GM12878 (cell line): ENCODE measurements at regions not wholly inside any gene's neighbourhood (a gene's known extent, or its start where the extent isn't known, plus 50 kb on each side); places are given as distances from the start of the nearest gene placed in this dataset.

Experiments used
- ATAC-seq: fragments of 200-7000 bp; cut with Tn5 transposase; 3 replicates; pipeline ENCODE4 v1.9.1; 2020; ENCODE audit warnings: mild to moderate bottlenecking, moderate library complexity
- BruUV-seq: library from RNA; stranded (reverse); fragments of 400-500 nt; replicated peaks from 2 replicates; lab custom pipeline; 2021; lab: Mats Ljungman, UMichigan
- CTCF ChIA-PET: fragments of 300-600 bp; sonication (Branson Sonifier 250); formaldehyde crosslinking; extraction: SDS; loops from one replicate; lab custom pipeline; 2021; ENCODE audit warnings: inconsistent platforms; lab: Yijun Ruan, JAX
- POLR2A ChIA-PET: fragments of 350-600 bp; formaldehyde crosslinking; extraction: SDS; loops from one replicate; lab custom pipeline; 2021; ENCODE audit warnings: inconsistent platforms; lab: Charles Lee
- RAD21 ChIA-PET: fragments of 300-600 bp; sonication (Branson Sonifier 250); formaldehyde crosslinking; loops from one replicate; lab custom pipeline; 2023; ENCODE audit warnings: antibody characterized with exemption; ENCODE audit not compliant: unreplicated experiment; lab: Charles Lee
- SMC1A ChIA-PET: fragments of 300-600 bp; sonication (Branson Sonifier 250); formaldehyde crosslinking; loops from one replicate; lab custom pipeline; 2023; ENCODE audit not compliant: unreplicated experiment, uncharacterized antibody; lab: Charles Lee
- DNase-seq: peaks from one replicate; pipeline ENCODE4 v3.0.0-alpha.2; 2011; ENCODE audit warnings: low read depth, low spot score
- FAIRE-seq: peaks from 3 replicates; lab custom pipeline; 2011; peaks lifted over from hg19 to GRCh38; lab: Jason Lieb, UNC
- H2AFZ ChIP-seq: 2 replicates; pipeline ENCODE4 v1.6.0; 2011; ENCODE audit warnings: low read depth, low read length, control low read depth; ENCODE audit not compliant: control insufficient read depth
- H3K27ac ChIP-seq: 2 replicates; pipeline ENCODE4 v1.5.1; 2011; ENCODE audit warnings: control low read depth; ENCODE audit not compliant: control insufficient read depth, insufficient read depth
- H3K27me3 ChIP-seq, 2 experiments: replicated peaks in 1 of 2; 2 replicates each; pipeline versions ENCODE4 v1.6.0 to v1.6.1; 2011; ENCODE audit warnings: low read length in 1 of 2; ENCODE audit not compliant: control insufficient read depth in 2 of 2, insufficient read depth in 2 of 2
- H3K36me3 ChIP-seq, 2 experiments: 2 replicates each; pipeline ENCODE4 v1.5.1; 2011; ENCODE audit warnings: low read length in 1 of 2; ENCODE audit not compliant: control insufficient read depth in 2 of 2, insufficient read depth in 2 of 2
- H3K4me1 ChIP-seq: 2 replicates; pipeline ENCODE4 v1.6.1; 2011; ENCODE audit warnings: mild to moderate bottlenecking, low read length, moderate library complexity, mixed read lengths; ENCODE audit not compliant: control insufficient read depth, insufficient read depth
- H3K4me2 ChIP-seq: 2 replicates; pipeline ENCODE4 v1.6.0; 2011; ENCODE audit warnings: control low read depth; ENCODE audit not compliant: control insufficient read depth, insufficient read depth
- H3K4me3 ChIP-seq: fragments of 200-600 bp; sonication (generic); 2 replicates; pipeline ENCODE4 v1.5.1; 2016
- H3K79me2 ChIP-seq: 2 replicates; pipeline ENCODE4 v1.6.0; 2011; ENCODE audit warnings: low read length; ENCODE audit not compliant: control insufficient read depth, insufficient read depth
- H3K9ac ChIP-seq: 2 replicates; pipeline ENCODE4 v1.8.0; 2011; ENCODE audit warnings: low read length, control low read depth, mixed read lengths; ENCODE audit not compliant: control insufficient read depth, insufficient read depth
- H3K9me3 ChIP-seq: replicated peaks from 3 replicates; pipeline ENCODE4 v1.5.1; 2011; ENCODE audit warnings: mild to moderate bottlenecking, low read length; ENCODE audit not compliant: control insufficient read depth, insufficient read depth
- H4K20me1 ChIP-seq: 2 replicates; pipeline ENCODE4 v1.6.0; 2011; ENCODE audit not compliant: control insufficient read depth, insufficient read depth
- HDAC6 ChIP-seq: fragments of 200-600 bp; sonication (generic); IDR thresholded peaks from one replicate; pipeline ENCODE4 v1.8.0; 2017; ENCODE audit warnings: antibody characterized with exemption; ENCODE audit not compliant: unreplicated experiment
- IKZF2 ChIP-seq, 2 experiments: fragments of 450-650 bp; IDR thresholded peaks; 2 replicates each; pipeline ENCODE4 v1.6.1; 2017; ENCODE audit warnings: mild to moderate bottlenecking in 2 of 2, moderate library complexity in 2 of 2
- MLLT1 ChIP-seq: fragments of 450-650 bp; IDR thresholded peaks from 2 replicates; pipeline ENCODE4 v1.6.1; 2016; ENCODE audit warnings: mild to moderate bottlenecking
- POLR2A ChIP-seq: IDR thresholded peaks from 2 replicates; pipeline ENCODE4 v1.6.1; 2011; ENCODE audit warnings: low read depth, mild to moderate bottlenecking, low read length
- POLR2AphosphoS5 ChIP-seq: IDR thresholded peaks from 2 replicates; pipeline ENCODE4 v1.6.1; 2011; ENCODE audit warnings: mild to moderate bottlenecking, low read length, inconsistent platforms
- PRDM15 ChIP-seq: fragments of 450-650 bp; formaldehyde crosslinking; IDR thresholded peaks from 2 replicates; pipeline ENCODE4 v1.4.0; 2020; ENCODE audit warnings: mild to moderate bottlenecking, moderate library complexity
- SUZ12 ChIP-seq: fragments of 200-600 bp; sonication (generic); IDR thresholded peaks from one replicate; pipeline ENCODE4 v1.6.1; 2018; ENCODE audit warnings: antibody characterized with exemption, mild to moderate bottlenecking; ENCODE audit not compliant: unreplicated experiment
- TBL1XR1 ChIP-seq: IDR thresholded peaks from 2 replicates; pipeline ENCODE4 v1.6.1; 2012; ENCODE audit warnings: low read depth, low read length, improper control_type of control experiment
- WRNIP1 ChIP-seq: IDR thresholded peaks from 2 replicates; pipeline ENCODE4 v1.6.1; 2011; ENCODE audit warnings: low read depth, low read length, improper control_type of control experiment, borderline replicate concordance
- YBX1 ChIP-seq: fragments of 450-650 bp; IDR thresholded peaks from 2 replicates; pipeline ENCODE4 v1.6.1; 2016; ENCODE audit warnings: antibody characterized with exemption
- ZNF384 ChIP-seq: IDR thresholded peaks from 2 replicates; pipeline ENCODE4 v1.6.1; 2012; ENCODE audit warnings: low read depth, mild to moderate bottlenecking, low read length, improper control_type of control experiment, borderline replicate concordance
- WGBS: methylation state at CpG from one replicate; pipeline ENCODE4 v1.1.6; 2016; ENCODE audit warnings: low lambda C conversion rate; ENCODE audit not compliant: insufficient replicate concordance, insufficient coverage; ENCODE audit errors: missing lambda C conversion rate; 5-methylcytosine and 5-hydroxymethylcytosine counted together
- in situ Hi-C: fragments of 300-500 bp; cut with MboI; formaldehyde crosslinking; loops from 9 replicates; pipeline ENCODE4 v1.14.3; 2018; ENCODE audit warnings: mixed read lengths
- intact Hi-C: fragments of 100-400 bp; cut with micrococcal nuclease; formaldehyde crosslinking; loops from one replicate; pipeline ENCODE4 v1.14.2; 2022; ENCODE audit not compliant: unreplicated experiment
- TF ChIP-seq, protein P1 (sequence below): fragments of 450-650 bp; conservative IDR thresholded peaks from 2 replicates; pipeline ENCODE4 v1.6.1; 2017; ENCODE audit warnings: mild to moderate bottlenecking, moderate library complexity

- H3K4me3 ChIP-seq = no peak overlapping the region
- no peak for FAIRE-seq
- no peak for TF ChIP-seq HDAC6
- TF ChIP-seq POLR2AphosphoS5 = no peak
- no peak for TF ChIP-seq MLLT1
- TF ChIP-seq SUZ12 = no peak
- no peak for TF ChIP-seq IKZF2 (IDR thresholded peaks at IDR 0.05)
- TF ChIP-seq ZNF384 = no peak
- no peak for TF ChIP-seq POLR2A
- no peak for TF ChIP-seq WRNIP1
- TF ChIP-seq YBX1 = no peak
- no peak for TF ChIP-seq PRDM15 (CRISPR knock-in tag)
- no peak for TF ChIP-seq TBL1XR1
- TF ChIP-seq, protein P1, sequence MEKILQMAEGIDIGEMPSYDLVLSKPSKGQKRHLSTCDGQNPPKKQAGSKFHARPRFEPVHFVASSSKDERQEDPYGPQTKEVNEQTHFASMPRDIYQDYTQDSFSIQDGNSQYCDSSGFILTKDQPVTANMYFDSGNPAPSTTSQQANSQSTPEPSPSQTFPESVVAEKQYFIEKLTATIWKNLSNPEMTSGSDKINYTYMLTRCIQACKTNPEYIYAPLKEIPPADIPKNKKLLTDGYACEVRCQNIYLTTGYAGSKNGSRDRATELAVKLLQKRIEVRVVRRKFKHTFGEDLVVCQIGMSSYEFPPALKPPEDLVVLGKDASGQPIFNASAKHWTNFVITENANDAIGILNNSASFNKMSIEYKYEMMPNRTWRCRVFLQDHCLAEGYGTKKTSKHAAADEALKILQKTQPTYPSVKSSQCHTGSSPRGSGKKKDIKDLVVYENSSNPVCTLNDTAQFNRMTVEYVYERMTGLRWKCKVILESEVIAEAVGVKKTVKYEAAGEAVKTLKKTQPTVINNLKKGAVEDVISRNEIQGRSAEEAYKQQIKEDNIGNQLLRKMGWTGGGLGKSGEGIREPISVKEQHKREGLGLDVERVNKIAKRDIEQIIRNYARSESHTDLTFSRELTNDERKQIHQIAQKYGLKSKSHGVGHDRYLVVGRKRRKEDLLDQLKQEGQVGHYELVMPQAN = no peak
- no peaks in the 10 kb centered on the region for H3K36me3 ChIP-seq
- 35% methylated on average over 1 of the region's 1 CpG for WGBS
- no peak overlapping the region for H3K4me2 ChIP-seq
- intact Hi-C loops (no loop called here), in situ Hi-C loops (no loop called here)
- no peak for ATAC-seq
- no peak overlapping the region for H2AFZ ChIP-seq
- no peaks in the 10 kb centered on the region for H3K79me2 ChIP-seq
- no peak for DNase-seq
- no peaks in the 10 kb centered on the region for H3K9me3 ChIP-seq
- no peaks in the 10 kb centered on the region for H3K27me3 ChIP-seq
- H3K27ac ChIP-seq = no peak overlapping the region
- H4K20me1 ChIP-seq = no peaks in the 10 kb centered on the region
- CTCF ChIA-PET = interaction anchor here (1.4 kb wide), 1 partner anchor 212 kb away, joined by 4 read pairs; no protein-coding TSS in a partner anchor
- H3K9ac ChIP-seq = no peak overlapping the region
- SMC1A ChIA-PET = no interaction called here
- BruUV-seq = no TSS peak
- POLR2A ChIA-PET = no interaction called here
- no peaks in the 10 kb centered on the region for H3K4me1 ChIP-seq
- RAD21 ChIA-PET = no interaction called here
Measured at GRCh38 chr3:107208796-107209195, 168.4 kb upstream of the CCDC54 start.
